Esophagus mucosa (tissue), 1 donor: ENCODE measurements at regions not wholly inside any gene's neighbourhood (a gene's known extent, or its start where the extent isn't known, plus 50 kb on each side); places are given as distances from the start of the nearest gene placed in this dataset.

Experiments
- ATAC-seq: fragments of 200-7000 bp; cut with Tn5 transposase; one replicate; pipeline ENCODE4 v1.9.1; 2020
- donor health status: DM: yes; HTN: yes; CAD: no.

GRCh38 chr15:25563596-25563995 is 124.8 kb upstream of the UBE3A start:
- ATAC-seq = no peak

GRCh38 chr15:25557926-25558325 is 119.1 kb upstream of the UBE3A start:
- no peak for ATAC-seq

- ATAC-seq = no peak
Measured at GRCh38 chr15:25556136-25556535, 117.3 kb upstream of the UBE3A start.

- no peak for ATAC-seq
Measured at GRCh38 chr15:25554640-25555039, 115.8 kb upstream of the UBE3A start.

- no peak for ATAC-seq
Measured at GRCh38 chr15:25548600-25548999, 109.8 kb upstream of the UBE3A start.

- no peak for ATAC-seq
Measured at GRCh38 chr15:25545889-25546288, 107.1 kb upstream of the UBE3A start.

- ATAC-seq = peak; percentile 95
Measured at GRCh38 chr15:25545017-25545416, 106.2 kb upstream of the UBE3A start.

- peak; percentile 47 for ATAC-seq
Measured at GRCh38 chr15:25544076-25544475, 105.3 kb upstream of the UBE3A start.

- ATAC-seq = no peak
Measured at GRCh38 chr15:25543196-25543595, 104.4 kb upstream of the UBE3A start.

- ATAC-seq = no peak
Measured at GRCh38 chr15:25541228-25541627, 102.4 kb upstream of the UBE3A start.

GRCh38 chr15:25536801-25537611 is 98.2 kb upstream of the UBE3A start:
- ATAC-seq = peak; percentile 33

- no peak for ATAC-seq
Measured at GRCh38 chr15:25535866-25536265, 97.0 kb upstream of the UBE3A start.

GRCh38 chr15:25534293-25534692 is 95.5 kb upstream of the UBE3A start:
- ATAC-seq = no peak

- no peak for ATAC-seq
Measured at GRCh38 chr15:25532269-25533140, 93.7 kb upstream of the UBE3A start.

GRCh38 chr15:25529774-25530173 is 91.0 kb upstream of the UBE3A start:
- ATAC-seq = no peak

GRCh38 chr15:25527118-25527517 is 88.3 kb upstream of the UBE3A start:
- no peak for ATAC-seq

- ATAC-seq = peak; percentile 37
Measured at GRCh38 chr15:25525741-25526140, 86.9 kb upstream of the UBE3A start.

GRCh38 chr15:25515633-25516032 is 76.8 kb upstream of the UBE3A start:
- no peak for ATAC-seq

- ATAC-seq = no peak
Measured at GRCh38 chr15:25514522-25514921, 75.7 kb upstream of the UBE3A start.

- no peak for ATAC-seq
Measured at GRCh38 chr15:25512957-25513356, 74.1 kb upstream of the UBE3A start.

GRCh38 chr15:25510146-25510545 is 71.3 kb upstream of the UBE3A start:
- ATAC-seq = no peak

- no peak for ATAC-seq
Measured at GRCh38 chr15:25509703-25510102, 70.9 kb upstream of the UBE3A start.

GRCh38 chr15:25508369-25509002 is 69.7 kb upstream of the UBE3A start:
- ATAC-seq = no peak
